ENCODE measurements at regions not wholly inside any gene's neighbourhood (a gene's known extent, or its start where the extent isn't known, plus 50 kb on each side); places are given as distances from the start of the nearest gene placed in this dataset.

DNA sequence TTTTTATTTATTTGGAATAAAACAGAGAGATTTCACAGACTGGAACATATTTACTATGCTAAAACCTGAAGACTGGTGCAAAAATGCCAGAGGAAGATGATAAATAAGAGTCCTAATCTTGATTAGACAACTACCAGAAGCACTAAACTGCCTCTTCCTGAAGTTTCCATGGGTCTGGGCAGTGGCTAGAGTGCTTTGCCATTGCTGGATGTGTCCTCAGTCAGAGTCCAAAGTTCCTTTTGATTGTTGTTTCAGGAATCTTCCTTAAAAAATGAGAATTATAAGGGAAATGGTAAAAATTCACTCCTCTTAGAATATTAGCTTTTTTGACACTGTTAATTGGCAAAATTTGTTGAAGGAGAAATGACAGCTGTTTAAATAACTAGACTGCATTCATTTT, 86.3 kb upstream of the AHR start:
- H3K27me3 ChIP-seq = no peaks in the 10 kb centered on the region
- H3K27ac ChIP-seq = no peak overlapping the region
- no peak overlapping the region for H3K4me3 ChIP-seq
- H3K9me3 ChIP-seq = peaks cover 0 to 7% (median 0%) of the 10 kb centered on the region in 12 donors
- no peak for DNase-seq
- no peaks in the 10 kb centered on the region for H3K36me3 ChIP-seq
- no peak for ATAC-seq
- intact Hi-C loops (cut with DNase I) = no loop called here
- TF ChIP-seq POLR2A (IDR thresholded peaks at IDR 0.05) = no peak
- TF ChIP-seq, protein P1, sequence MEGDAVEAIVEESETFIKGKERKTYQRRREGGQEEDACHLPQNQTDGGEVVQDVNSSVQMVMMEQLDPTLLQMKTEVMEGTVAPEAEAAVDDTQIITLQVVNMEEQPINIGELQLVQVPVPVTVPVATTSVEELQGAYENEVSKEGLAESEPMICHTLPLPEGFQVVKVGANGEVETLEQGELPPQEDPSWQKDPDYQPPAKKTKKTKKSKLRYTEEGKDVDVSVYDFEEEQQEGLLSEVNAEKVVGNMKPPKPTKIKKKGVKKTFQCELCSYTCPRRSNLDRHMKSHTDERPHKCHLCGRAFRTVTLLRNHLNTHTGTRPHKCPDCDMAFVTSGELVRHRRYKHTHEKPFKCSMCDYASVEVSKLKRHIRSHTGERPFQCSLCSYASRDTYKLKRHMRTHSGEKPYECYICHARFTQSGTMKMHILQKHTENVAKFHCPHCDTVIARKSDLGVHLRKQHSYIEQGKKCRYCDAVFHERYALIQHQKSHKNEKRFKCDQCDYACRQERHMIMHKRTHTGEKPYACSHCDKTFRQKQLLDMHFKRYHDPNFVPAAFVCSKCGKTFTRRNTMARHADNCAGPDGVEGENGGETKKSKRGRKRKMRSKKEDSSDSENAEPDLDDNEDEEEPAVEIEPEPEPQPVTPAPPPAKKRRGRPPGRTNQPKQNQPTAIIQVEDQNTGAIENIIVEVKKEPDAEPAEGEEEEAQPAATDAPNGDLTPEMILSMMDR (IDR thresholded peaks at IDR 0.05) = no peak
- peaks cover 0 to 18% (median 0%) of the 10 kb centered on the region in 12 donors for H3K4me1 ChIP-seq

DNA sequence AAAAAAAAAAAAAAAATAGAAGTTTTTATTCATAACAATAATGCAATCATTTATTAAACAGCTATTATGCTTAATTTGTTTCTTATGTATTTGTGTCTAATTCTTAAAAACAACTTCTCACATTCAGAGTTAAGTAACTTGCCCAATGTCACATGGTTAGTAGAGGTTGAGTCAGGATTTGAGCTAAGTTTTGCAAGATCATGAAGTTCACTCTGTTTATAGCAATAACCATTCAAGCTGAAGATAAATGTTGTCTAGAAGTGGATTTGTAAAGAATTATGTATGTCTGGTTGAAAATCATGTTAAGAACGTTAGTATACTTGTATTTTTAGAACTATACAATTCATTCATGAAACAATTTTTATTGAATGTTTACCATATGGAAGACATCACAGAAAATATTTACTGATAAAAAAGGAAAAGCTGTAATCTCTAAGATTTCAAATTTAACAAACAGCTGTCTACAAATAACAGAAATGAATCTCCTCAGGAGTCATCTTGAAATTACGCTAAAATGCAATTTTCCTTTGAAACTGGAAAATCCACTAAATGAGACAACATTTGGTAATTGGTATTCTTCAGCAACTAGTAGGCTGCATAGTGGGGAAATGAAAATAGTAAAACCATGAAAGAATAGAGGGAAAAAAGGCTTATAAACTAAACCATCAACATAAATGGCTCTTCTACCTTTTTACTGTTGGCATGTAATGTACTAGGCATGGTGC, 70.5 kb upstream of the AHR start:
- H3K27me3 ChIP-seq = no peaks in the 10 kb centered on the region
- 80% methylated on average over 2 of the region's 2 CpGs for WGBS, 4 donors
- intact Hi-C loops (cut with DNase I) = no loop called here
- no peaks in the 10 kb centered on the region for H3K36me3 ChIP-seq
- peaks cover 0 to 6% (median 0%) of the 10 kb centered on the region in 12 donors for H3K9me3 ChIP-seq
- TF ChIP-seq, protein P1 (IDR thresholded peaks at IDR 0.05) = no peak
- no peak for TF ChIP-seq POLR2A (IDR thresholded peaks at IDR 0.05)
- no peak overlapping the region for H3K27ac ChIP-seq
- no peak for DNase-seq
- ATAC-seq = no peak
- no peak overlapping the region for H3K4me3 ChIP-seq
- H3K4me1 ChIP-seq = peaks cover 0 to 22% (median 12%) of the 10 kb centered on the region in 12 donors

DNA sequence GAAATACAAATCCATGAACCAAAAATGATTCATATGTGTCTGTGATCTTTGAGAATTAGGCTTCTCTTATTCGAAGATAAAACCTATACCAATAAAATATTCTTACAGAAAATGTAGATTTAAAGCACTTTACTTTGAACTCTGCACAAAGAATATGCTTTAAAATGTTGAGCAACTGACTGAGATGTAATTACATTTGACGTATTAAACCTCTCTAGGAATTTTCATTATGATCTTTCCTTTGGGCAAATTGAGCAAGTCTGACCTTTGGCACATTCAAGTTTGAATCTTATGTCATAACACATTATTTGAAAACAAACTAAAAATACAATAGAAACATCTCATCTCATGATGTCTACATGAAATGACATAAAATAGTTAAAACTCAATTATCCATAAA, 69.2 kb upstream of the AHR start:
- DNase-seq = no peak
- 90 to 93% (median 91%) methylated on average over 2 of the region's 2 CpGs for WGBS, 4 donors

DNA sequence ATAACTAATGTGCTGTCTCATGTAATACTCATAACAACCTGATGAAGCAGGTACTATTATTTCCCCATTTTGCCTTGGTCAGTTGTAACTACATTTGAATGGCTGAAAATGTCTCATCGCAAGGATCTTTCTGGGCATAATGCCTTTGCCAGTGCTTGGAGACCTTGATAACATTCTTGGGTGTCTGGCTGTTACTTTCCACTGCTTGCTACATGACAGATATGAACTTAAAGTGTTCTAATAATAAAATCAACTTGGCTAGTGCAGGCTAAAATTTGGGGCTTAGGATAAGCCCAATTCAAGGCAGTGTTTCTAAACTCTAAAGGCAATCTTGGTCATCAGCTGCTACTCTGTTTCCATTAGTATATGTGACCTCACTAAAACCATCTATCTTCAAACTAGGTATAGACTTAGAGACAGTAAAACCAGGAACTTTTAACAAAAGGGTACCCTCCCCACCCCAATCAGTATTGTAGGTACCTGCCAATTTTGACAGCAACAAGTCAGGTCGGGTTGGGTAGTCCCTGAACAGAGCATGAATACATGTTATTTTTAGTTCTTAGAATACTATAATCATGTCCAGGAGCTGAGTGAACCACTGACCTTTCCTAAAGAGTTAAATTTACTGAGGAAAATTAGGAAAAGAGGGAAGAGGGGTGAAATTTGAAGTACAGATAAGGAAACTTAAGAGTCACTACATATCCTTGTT, 68.2 kb upstream of the AHR start:
- WGBS, 4 donors = 31 to 40% (median 39%) methylated on average over 2 of the region's 2 CpGs
- peaks cover 0 to 3% (median 0%) of the 10 kb centered on the region in 12 donors for H3K9me3 ChIP-seq
- ATAC-seq = peak; percentile 78 to 94 (median 90)
- peak overlapping the region in 10 of 12 donors; percentile 12 to 88 (median 65) for H3K27ac ChIP-seq
- DNase-seq = no peak
- TF ChIP-seq, protein P1 (IDR thresholded peaks at IDR 0.05) = no peak
- no peak for TF ChIP-seq POLR2A (IDR thresholded peaks at IDR 0.05)
- H3K4me1 ChIP-seq = peaks cover 0 to 33% (median 18%) of the 10 kb centered on the region in 12 donors
- no peak overlapping the region for H3K4me3 ChIP-seq
- intact Hi-C loops (cut with DNase I) = loop anchor here in 3 of 10 donors (5.0 to 10.0 kb wide), 3 partner anchors 47 to 67 kb away; partner anchors contain the start of gene AHR (in 2 of the 3)
- H3K36me3 ChIP-seq = no peaks in the 10 kb centered on the region
- H3K27me3 ChIP-seq = no peaks in the 10 kb centered on the region

More for the DNA sequence above, 69.2 kb upstream of the AHR start:
- H3K27ac ChIP-seq = no peak overlapping the region
- peaks cover 0 to 32% (median 16%) of the 10 kb centered on the region in 12 donors for H3K4me1 ChIP-seq
- ATAC-seq = no peak
- no peaks in the 10 kb centered on the region for H3K36me3 ChIP-seq
- no peaks in the 10 kb centered on the region for H3K27me3 ChIP-seq
- intact Hi-C loops (cut with DNase I) = no loop called here
- H3K4me3 ChIP-seq = no peak overlapping the region
- H3K9me3 ChIP-seq = peaks cover 0 to 6% (median 0%) of the 10 kb centered on the region in 12 donors
- TF ChIP-seq POLR2A (IDR thresholded peaks at IDR 0.05) = no peak
- TF ChIP-seq, protein P1 (IDR thresholded peaks at IDR 0.05) = no peak
